Fibroblast of mammary gland (primary cell): ENCODE measurements at regions not wholly inside any gene's neighbourhood (a gene's known extent, or its start where the extent isn't known, plus 50 kb on each side); places are given as distances from the start of the nearest gene placed in this dataset.

Source experiments
- DNase-seq: peaks from one replicate; pipeline ENCODE4 v3.0.0-alpha.2; 2010; ENCODE audit warnings: low read depth
- H3K4me3 ChIP-seq: 2 replicates; pipeline ENCODE4 v1.5.1; 2011; ENCODE audit warnings: low read depth, mild to moderate bottlenecking, low read length, moderate library complexity; ENCODE audit not compliant: control insufficient read depth
- CTCF ChIP-seq: conservative IDR thresholded peaks from 2 replicates; pipeline ENCODE4 v1.5.1; 2011; ENCODE audit warnings: low read depth, low read length, inconsistent platforms; ENCODE audit not compliant: control insufficient read depth, insufficient read depth

DNA sequence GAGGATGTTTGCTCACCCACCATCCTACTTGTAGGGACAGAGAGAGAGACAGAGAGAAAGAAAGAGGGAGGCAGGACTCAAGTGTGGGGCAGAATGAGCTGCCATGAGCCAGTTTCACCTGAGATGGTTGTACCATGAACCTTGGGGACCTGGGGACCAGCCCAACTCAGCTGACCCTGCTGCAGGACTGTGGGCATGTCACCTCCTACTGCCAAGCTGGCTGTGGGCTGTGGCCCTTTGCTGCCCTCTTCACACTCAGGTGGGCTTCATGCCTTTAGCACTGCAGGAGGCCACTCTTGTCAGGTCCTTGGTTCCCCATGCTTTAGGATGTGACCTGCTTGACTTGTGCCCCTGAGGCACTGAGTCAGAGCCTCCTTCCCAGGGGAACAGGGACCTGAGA lies 108.2 kb upstream of the PCBD1 start:
- DNase-seq = no peak
- no peak for TF ChIP-seq CTCF
- H3K4me3 ChIP-seq = no peak overlapping the region

DNA sequence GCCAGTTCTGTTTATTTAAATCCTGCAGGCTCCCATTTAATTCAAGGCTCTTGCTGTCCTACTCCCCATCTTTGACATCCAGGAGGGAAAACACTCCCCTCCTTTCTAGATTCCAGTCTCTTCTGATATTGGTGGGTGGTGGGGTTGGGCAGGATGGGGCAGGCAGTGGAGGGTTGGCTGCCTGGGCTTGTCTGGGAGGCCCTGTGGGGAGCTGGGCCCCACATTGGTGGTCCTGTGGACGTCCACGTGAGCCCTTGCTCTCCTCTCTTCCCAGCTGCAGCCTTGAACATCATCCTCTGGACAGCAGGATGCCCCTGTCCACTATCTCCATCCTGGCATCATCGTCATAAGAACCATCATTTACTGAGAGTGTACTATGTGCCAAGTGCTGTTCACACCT lies 108.9 kb upstream of the PCBD1 start:
- H3K4me3 ChIP-seq = no peak overlapping the region
- no peak for TF ChIP-seq CTCF

DNA sequence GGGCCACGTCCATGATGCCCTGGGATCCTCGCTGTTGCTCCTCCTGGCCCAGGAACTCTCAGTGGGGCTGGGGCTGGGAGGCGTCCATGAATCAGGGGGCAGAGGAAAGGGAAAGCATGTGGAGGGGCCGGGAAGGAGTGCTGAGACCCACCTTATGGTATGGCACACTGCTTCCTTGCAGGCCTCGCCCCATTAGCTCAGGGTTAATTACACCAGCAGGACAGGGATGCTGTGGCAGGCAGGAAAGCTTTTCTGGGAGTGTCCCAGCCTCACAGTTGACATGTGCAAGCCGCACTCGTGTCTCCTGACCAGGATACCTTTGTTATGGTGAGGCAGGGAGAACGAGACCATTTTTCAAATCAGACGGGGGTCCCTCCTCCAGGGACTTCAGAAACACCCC lies 109.7 kb upstream of the PCBD1 start:
- no peak for DNase-seq
- no peak for TF ChIP-seq CTCF
- H3K4me3 ChIP-seq = no peak overlapping the region

More for the DNA sequence above, 108.9 kb upstream of the PCBD1 start:
- DNase-seq = no peak

DNA sequence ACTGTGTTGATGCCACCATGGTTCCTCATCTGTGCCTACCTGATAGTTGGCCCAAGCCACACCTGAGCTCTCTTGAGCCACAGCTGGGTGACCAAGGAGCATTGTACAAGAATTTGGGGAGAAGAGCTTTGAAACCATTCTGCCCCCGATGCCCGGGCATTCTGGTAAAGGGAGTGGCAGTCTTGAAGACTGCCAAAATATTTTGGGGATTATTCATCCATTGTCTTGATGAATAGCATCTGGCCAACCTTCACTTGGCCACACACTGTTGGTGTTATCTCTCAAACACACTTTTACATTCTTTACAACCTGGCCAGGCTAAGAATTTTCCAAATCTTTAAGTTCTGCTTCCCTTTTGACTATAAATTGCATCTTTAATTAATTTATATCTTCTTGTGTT lies 113.1 kb upstream of the PCBD1 start:
- no peak overlapping the region for H3K4me3 ChIP-seq
- no peak for TF ChIP-seq CTCF
- DNase-seq = no peak

- TF ChIP-seq CTCF = no peak
- H3K4me3 ChIP-seq = no peak overlapping the region
- no peak for DNase-seq
These were observed 116.1 kb upstream of the PCBD1 start for GRCh38 chr10:71004176-71005075.

GRCh38 chr10:71005337-71006305 lies 117.3 kb upstream of the PCBD1 start:
- TF ChIP-seq CTCF = no peak
- no peak for DNase-seq
- H3K4me3 ChIP-seq = no peak overlapping the region
